Dedifferentiated amniotic fluid mesenchymal stem cell (primary cell): ENCODE measurements at regions not wholly inside any gene's neighbourhood (a gene's known extent, or its start where the extent isn't known, plus 50 kb on each side); places are given as distances from the start of the nearest gene placed in this dataset.

Experiments
- DNase-seq: peaks from one replicate; pipeline ENCODE4 v3.0.0-alpha.2; 2016; ENCODE audit errors: extremely low spot score

DNA sequence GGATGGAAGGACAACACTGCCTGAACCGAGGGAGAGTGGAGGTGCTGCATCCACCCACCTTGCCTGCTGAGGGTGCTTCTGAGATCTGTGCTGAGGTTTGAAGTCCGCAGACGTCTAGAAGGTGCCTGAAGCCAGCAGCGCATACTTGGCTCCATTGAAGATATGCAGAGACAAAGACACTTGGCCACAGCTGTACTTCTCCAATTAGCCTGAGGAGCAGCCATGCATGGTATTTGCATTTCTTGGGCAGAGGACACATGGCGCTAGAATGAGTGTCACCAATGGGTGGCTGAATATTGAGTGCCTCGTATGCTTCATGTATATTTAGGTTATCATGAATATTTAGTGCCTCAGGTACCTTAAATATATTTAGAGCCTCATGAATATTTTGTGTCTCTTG, 128.7 kb upstream of the ATP6AP2 start:
- DNase-seq = no peak

DNA sequence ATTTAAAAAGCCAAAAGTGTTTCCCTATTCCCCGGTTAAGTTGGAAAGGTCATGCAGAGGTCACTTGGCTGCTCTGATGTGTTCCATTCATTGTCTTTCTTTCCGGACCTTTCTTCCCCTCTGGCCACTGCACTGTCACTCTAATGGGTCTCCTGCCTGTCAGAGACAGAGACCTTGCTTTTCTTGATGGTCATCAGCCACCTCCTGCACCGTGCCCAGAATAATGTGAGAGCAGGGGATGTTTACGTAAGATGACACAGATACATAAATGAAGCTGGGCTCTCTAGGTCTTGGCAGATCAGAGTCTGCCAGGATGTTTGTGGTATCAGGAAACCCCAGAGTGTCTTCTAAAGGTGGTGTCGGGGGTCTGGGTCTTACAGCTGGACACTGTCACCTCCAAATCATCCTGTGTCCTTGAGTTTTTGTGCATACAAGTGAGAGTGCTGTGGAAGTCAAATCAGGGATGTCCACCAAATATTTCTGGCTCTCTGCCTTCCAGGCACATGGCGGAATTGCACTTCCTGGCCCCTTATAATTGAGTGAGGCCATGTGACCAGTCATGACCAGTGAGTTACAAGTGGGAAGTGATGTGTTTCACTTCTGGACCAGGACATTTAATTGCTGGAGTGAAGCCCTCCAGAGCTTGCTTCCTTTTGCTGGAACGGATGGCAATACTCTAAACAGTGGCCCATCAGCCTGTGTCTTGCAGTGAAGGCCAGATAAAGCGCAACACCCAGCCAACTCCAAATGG, 130.6 kb upstream of the ATP6AP2 start:
- no peak for DNase-seq

DNA sequence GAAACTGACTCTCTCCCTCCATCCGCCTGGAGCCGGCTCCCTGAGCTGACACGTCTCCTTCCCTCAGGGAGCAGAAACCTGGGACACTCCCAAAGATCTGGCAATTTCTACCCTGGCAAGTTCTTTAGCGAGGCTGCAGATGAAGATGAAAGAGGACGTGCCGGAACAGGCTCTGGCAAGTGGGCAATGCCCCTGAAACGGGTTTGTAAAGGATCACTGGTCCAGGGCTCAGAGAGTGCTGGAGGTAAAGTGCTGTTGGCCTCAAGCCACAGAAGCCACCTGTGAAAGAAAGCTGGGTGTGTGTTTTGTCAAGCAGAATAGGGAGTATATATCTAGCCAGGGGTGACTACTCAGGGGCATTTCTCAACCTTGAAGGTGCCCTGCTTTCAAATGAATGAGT, 131.4 kb upstream of the ATP6AP2 start:
- DNase-seq = no peak

- DNase-seq = no peak
These were observed 132.0 kb upstream of the ATP6AP2 start for GRCh38 chrX:40448793-40449192.

DNA sequence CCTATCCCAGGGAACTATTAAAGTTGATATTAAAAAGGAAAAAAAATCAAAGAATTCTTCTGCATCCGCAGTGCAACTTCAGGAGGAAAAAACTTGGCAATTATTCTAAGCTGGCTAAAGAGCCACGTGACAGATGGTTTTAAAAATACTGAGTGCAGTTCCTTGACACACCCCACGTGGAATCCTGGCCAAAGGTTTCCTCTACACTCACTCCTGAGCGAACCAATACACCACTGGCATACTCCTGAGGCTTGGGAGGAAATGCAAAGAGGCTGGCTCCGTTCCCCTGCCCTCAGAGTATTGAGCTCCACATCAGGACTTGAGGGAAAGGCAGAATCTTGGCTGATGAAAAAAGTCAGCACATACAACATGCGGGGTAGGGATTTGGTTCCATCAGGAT, 133.8 kb upstream of the ATP6AP2 start:
- DNase-seq = no peak

- no peak for DNase-seq
These were observed 135.1 kb upstream of the ATP6AP2 start for GRCh38 chrX:40445691-40446090.

GRCh38 chrX:40444798-40445496, 135.8 kb upstream of the ATP6AP2 start:
- no peak for DNase-seq

GRCh38 chrX:40444133-40444532, 136.6 kb upstream of the ATP6AP2 start:
- no peak for DNase-seq

GRCh38 chrX:40440866-40441265, 139.9 kb upstream of the ATP6AP2 start:
- DNase-seq = no peak

DNA sequence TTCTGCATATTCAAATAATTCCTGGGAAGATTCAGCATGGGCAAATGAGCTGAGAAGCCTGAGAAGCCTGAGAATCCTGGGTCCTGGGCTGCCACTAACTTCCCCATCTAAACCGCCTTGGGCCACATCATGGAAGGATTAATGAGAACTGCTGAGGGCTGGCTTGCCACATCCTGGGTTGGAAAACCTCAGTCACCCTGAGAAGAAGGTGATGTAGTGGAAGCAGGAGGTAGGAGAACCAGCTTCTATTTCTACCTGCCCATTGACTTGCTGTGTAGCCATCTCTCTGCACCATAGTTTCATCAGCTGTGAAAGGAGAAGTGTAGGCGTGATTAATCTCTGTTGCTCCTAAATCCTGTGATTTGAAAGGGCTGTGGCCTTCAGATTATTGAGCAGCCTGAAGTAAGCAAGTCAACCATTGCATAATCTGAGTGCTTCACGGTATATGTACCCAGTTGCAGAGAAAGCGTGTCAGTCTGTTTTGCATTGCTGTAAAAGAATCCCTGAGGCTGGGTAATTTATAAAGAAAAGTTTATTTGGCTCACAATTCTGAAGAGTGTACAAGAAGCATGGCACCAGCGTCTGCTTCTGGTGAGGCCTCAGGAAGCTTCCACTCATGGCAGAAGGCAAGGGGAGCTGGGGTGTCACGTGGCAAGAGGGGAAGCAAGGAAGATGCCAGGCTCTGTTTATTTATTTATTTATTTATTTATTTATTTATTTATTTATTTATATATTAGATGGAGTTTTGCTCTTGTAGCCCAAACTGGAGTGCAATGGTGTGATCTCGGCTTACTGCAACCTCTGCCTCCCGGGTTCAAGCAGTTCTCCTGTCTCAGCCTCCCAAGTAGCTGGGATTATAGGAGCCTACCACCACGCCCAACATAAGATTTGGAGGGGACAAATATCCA, 140.9 kb upstream of the ATP6AP2 start:
- no peak for DNase-seq

DNA sequence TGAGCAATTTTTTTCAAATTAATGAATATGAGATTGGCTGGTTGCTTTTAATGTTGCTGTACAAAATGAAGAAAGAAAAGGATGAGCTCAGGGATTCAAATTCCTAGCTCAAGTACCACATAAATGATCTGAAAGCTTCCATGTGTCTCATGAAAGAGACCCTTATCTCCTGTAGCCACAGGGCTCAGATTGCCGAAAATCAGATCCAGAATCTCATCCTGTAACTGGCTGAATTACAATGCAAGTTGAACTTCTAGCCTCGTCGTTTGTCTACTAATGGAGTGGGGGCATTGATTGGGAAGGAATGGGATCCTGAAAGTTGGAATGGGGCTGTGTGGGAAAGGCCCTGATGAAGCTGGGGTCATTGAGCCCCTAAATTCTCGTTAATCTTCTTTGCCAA, 143.4 kb upstream of the ATP6AP2 start:
- no peak for DNase-seq

DNA sequence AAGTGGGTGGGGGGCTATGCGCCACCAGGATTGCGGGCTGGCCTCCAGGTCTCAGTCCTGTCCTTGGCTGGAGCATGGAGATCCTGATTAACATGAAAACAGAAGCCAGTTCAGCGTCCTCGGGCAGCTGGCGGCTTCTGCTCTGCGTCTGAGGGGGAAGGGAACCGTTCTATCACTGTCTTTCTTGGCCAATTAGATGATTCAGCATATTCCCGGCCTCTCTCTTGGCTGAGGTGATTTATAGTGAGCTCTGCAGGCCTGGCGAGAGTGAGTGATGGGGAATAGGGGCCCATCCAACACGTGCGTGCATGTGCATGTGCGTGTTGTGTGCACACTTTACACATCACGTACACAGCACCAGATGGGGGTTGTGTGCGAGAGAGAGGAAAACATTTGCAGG, 145.8 kb upstream of the ATP6AP2 start:
- no peak for DNase-seq

GRCh38 chrX:40434443-40434842, 146.3 kb upstream of the ATP6AP2 start:
- DNase-seq = no peak

DNA sequence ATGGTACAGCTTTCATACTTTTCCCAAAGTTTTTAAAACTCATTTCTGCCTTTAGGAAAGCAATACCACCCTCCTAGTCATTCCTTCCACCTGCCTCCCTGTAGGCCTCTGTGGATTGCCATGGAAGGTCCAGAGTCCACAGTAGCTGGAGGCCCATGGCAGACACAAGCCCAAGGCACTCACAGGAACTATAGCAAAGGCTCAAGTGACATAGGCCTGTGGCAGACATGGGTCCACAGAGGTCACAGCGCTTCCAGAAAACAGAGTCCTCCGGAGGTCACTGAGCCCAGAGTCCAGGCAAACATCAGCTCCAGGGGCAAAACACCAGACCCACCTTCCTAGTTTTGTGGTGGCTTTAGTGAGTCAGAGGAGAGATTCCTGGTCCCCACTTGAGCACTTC, 147.6 kb upstream of the ATP6AP2 start:
- DNase-seq = no peak

DNA sequence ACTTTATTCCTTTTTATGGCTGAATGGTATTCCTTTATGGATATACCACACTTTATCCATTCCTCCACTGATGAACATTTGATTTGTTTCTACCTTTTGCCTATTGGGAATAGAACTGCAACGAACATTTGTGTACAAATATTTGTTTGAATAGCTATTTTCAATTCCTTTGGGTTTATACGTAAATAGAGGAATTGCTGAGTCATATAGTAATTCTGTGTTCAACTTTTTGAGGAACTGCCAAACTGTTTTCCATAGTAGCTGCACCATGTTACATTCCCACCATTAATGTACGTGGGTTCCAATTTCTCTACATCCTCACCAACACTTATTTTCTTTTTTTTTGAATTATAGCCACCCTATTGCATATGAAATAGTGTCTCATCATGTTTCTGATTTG, 156.5 kb upstream of the ATP6AP2 start:
- no peak for DNase-seq

DNA sequence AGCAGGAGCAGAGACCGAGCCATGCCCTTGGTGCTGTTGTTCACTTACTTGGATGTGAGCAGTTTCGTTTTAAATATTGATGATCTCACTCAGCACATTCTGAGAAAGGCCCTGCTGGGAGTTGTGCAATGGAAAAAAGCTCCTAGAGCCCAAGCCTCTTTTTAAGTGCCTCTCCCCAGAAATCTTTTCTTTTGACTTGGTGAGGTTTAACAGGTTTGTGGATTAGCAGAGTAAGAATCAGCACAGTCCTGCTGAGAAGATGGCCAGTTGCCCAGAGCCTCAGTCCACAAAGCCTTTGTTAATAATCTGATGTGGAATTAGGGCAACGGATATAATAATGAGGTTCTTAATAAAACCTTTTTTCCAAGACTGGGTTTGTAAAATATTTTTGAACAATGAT, 157.5 kb upstream of the ATP6AP2 start:
- no peak for DNase-seq

DNA sequence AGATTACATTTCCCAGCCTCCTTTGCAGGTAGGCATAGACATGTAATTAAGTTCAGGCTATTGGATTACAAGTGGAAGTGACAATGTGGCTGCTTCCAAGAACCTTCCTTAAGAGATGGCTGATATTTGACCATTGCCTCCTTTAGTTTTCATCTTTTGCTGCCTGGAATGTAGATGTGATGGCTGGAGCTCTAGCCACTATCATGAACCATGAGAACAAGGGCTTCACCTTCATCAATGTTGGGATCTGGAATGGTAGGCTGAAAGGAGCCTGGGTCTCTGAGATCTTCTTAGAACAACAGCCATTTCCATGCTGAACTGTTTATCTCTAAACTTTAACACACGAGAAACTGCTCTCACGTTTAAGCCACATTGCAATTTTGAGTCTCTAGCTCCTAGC, 158.7 kb upstream of the ATP6AP2 start:
- no peak for DNase-seq

- DNase-seq = no peak
These were observed 159.7 kb upstream of the ATP6AP2 start for GRCh38 chrX:40420899-40421729.

GRCh38 chrX:40418813-40419195, 162.0 kb upstream of the ATP6AP2 start:
- DNase-seq = no peak

DNA sequence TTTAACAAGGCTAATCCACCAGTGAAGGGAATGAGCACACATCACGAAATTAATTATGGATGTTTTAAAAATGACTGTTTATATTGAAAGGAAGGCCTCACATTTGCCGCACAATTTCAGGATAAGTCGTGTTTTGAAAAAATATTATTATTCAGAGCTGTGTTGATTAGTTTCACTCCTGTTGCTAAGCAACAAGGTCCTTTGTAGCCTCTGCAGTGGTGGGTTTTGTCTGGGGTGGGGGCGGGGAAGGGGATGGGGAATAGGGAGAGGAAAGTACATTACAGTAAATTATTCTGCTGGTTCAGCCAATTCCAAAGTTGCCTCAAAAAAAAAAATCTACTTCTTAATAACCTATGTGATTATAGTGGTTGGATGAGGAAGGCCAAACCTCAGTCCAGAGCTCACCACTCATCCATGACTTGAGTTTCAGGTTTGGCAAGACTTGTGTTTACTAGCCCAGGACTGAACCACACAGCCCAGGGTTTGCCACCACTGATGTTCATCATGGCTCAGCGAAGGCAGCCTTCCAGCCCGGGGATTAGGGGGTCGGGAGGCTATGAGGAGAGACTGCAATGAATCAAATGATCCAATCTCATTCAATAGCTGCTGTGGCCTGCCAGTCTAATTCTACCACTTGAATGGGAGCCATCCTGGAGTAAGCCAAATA, 162.5 kb upstream of the ATP6AP2 start:
- no peak for DNase-seq

DNA sequence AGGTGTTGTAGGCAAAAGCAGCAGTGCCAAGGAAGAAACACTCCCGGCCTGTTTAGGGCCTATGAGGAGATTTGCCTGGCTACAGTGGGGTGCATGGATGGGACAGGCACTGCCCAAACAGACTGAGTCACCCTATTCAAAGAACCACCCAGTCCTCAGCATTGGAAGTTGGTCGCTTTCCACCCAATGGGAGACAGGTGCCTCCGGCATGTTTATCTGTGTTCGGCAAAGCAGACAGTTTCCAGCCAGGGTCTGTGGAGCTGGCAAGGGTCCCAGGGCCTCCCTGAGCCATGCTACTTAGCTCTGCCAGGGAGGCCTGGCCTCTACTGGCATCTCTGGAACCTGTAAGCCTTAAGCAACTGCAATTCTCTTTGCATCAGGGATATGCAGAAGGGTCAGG, 165.1 kb upstream of the ATP6AP2 start:
- DNase-seq = no peak
